ENCODE measurements at regions not wholly inside any gene's neighbourhood (a gene's known extent, or its start where the extent isn't known, plus 50 kb on each side); places are given as distances from the start of the nearest gene placed in this dataset.
"Not testable (repeated sequence)": the region's sequence is repeated elsewhere in the genome, so short reads cannot be mapped to it uniquely, and the experiment has no call there.

DNA sequence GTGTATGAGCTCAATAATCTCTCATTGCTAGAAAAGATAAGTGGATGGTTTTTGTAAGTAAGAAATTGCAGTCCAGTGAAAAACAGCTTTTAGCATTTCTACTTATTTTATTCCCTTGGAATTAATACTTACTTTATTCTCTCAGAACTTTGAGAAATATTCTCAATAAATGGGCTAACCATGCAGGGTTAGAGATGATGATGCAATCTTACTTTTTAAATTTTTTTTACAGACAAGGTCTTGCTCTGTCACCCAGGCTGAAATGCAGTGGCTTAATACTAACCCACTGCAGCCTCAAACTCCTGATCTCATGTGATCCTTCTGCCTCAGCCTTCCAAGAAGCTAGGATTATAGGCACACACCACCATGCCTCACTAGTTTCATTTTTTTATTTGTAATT lies 440.8 kb upstream of the ZP4 start:
- H3K27me3 Mint-ChIP-seq (ENCODE audit: insufficient read depth, unreplicated experiment): no peaks in the 10 kb centered on the region
- H3K4me1 Mint-ChIP-seq (ENCODE audit: low read depth, unreplicated experiment): no peaks in the 10 kb centered on the region

DNA sequence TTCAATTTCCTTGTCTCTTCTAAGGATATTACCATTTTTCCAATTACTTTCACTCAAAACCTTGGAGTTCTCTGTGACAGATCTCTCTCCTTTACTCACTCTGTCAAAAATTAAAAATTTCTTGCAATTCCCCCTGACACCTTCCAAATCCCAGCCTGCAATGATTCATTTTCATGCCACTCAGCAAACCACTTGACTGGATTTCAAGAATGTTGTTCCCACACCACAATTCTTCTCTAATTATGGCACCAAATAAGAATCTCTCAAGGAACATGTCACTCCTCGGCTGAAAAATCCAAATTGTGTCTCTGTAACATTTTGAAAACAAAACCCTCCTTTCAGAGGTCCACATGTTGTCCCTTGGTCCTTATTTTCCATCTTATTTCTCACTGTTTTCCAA lies 438.9 kb upstream of the ZP4 start:
- BruUV-seq (replicated peaks): no TSS peak
- DNase-seq: no peak
- no peaks in the 10 kb centered on the region for H3K36me3 Mint-ChIP-seq (ENCODE audit: insufficient read depth, unreplicated experiment)
- Histone ChIP-seq H3K4me1 (no peaks in the 10 kb centered on the region), H3K36me3 (ENCODE audit: control insufficient read depth, insufficient read depth, low read length) (no peaks in the 10 kb centered on the region), H3K4me3 (ENCODE audit: low read depth, low read length) (no peak overlapping the region), H3K9me3 (no peaks in the 10 kb centered on the region), H3K27me3 (replicated peaks; ENCODE audit: control insufficient read depth, insufficient read depth, low read length) (no peaks in the 10 kb centered on the region)
- H3K4me1 Mint-ChIP-seq (ENCODE audit: low read depth, unreplicated experiment): no peaks in the 10 kb centered on the region
- no peaks in the 10 kb centered on the region for H3K27me3 Mint-ChIP-seq (ENCODE audit: insufficient read depth, unreplicated experiment)
- POLR2A ChIA-PET: no interaction called here
- CTCF ChIA-PET: no interaction called here
- no peak overlapping the region for H3K4me3 Mint-ChIP-seq (ENCODE audit: unreplicated experiment)
- H3K9me3 Mint-ChIP-seq (ENCODE audit: unreplicated experiment): peaks cover 35% of the 10 kb centered on the region
- intact Hi-C loops (cut with micrococcal nuclease; ENCODE audit: unreplicated experiment): no loop called here
- TF ChIP-seq, protein P1, sequence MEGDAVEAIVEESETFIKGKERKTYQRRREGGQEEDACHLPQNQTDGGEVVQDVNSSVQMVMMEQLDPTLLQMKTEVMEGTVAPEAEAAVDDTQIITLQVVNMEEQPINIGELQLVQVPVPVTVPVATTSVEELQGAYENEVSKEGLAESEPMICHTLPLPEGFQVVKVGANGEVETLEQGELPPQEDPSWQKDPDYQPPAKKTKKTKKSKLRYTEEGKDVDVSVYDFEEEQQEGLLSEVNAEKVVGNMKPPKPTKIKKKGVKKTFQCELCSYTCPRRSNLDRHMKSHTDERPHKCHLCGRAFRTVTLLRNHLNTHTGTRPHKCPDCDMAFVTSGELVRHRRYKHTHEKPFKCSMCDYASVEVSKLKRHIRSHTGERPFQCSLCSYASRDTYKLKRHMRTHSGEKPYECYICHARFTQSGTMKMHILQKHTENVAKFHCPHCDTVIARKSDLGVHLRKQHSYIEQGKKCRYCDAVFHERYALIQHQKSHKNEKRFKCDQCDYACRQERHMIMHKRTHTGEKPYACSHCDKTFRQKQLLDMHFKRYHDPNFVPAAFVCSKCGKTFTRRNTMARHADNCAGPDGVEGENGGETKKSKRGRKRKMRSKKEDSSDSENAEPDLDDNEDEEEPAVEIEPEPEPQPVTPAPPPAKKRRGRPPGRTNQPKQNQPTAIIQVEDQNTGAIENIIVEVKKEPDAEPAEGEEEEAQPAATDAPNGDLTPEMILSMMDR (IDR thresholded peaks at IDR 0.05; ENCODE audit: insufficient read depth in 1 of 2, low read depth in 1 of 2, low read length in 1 of 2, severe bottlenecking in 1 of 2, unreplicated experiment in 1 of 2): no peak
- H3K27ac Mint-ChIP-seq (ENCODE audit: unreplicated experiment): no peak overlapping the region

More for the DNA sequence above, 440.8 kb upstream of the ZP4 start:
- TF ChIP-seq, protein P1 (IDR thresholded peaks at IDR 0.05; ENCODE audit: insufficient read depth in 1 of 2, low read depth in 1 of 2, low read length in 1 of 2, severe bottlenecking in 1 of 2, unreplicated experiment in 1 of 2): no peak
- Histone ChIP-seq H3K27me3 (replicated peaks; ENCODE audit: control insufficient read depth, insufficient read depth, low read length) (no peaks in the 10 kb centered on the region), H3K9me3 (no peaks in the 10 kb centered on the region), H3K4me1 (no peaks in the 10 kb centered on the region), H3K4me3 (ENCODE audit: low read depth, low read length) (no peak overlapping the region), H3K36me3 (ENCODE audit: control insufficient read depth, insufficient read depth, low read length) (no peaks in the 10 kb centered on the region)
- no peak overlapping the region for H3K27ac Mint-ChIP-seq (ENCODE audit: unreplicated experiment)
- DNase-seq: no peak
- no peaks in the 10 kb centered on the region for H3K36me3 Mint-ChIP-seq (ENCODE audit: insufficient read depth, unreplicated experiment)
- intact Hi-C loops (cut with micrococcal nuclease; ENCODE audit: unreplicated experiment): no loop called here
- H3K9me3 Mint-ChIP-seq (ENCODE audit: unreplicated experiment): peaks cover 33% of the 10 kb centered on the region
- CTCF ChIA-PET: no interaction called here
- POLR2A ChIA-PET: no interaction called here
- no TSS peak for BruUV-seq (replicated peaks)
- H3K4me3 Mint-ChIP-seq (ENCODE audit: unreplicated experiment): no peak overlapping the region

DNA sequence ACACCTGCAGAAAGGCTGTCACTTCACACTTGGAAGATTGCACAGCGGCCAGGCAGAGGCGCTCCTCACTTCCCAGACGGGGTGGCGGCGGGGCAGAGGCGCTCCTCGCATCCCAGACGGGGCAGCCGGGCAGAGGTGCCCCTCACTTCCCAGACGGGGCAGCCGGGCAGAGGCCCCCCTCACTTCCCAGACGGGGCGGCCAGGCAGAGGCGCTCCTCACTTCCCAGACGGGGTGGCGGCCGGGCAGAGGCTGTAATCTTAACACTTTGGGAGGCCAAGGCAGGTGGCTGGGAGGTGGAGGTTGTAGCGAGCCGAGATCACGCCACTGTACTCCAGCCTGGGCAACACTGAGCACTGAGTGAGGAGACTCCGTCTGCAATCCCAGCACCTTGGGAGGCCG lies 436.3 kb upstream of the ZP4 start:
- H3K36me3 Mint-ChIP-seq (ENCODE audit: insufficient read depth, unreplicated experiment); CTCF ChIA-PET; H3K36me3 ChIP-seq (ENCODE audit: control insufficient read depth, insufficient read depth, low read length); H3K4me3 ChIP-seq (ENCODE audit: low read depth, low read length); intact Hi-C loops (cut with micrococcal nuclease; ENCODE audit: unreplicated experiment); POLR2A ChIA-PET; DNase-seq; BruUV-seq (replicated peaks); H3K27me3 Mint-ChIP-seq (ENCODE audit: insufficient read depth, unreplicated experiment); H3K9me3 ChIP-seq; H3K27me3 ChIP-seq (replicated peaks; ENCODE audit: control insufficient read depth, insufficient read depth, low read length); H3K27ac Mint-ChIP-seq (ENCODE audit: unreplicated experiment); H3K4me3 Mint-ChIP-seq (ENCODE audit: unreplicated experiment); H3K4me1 ChIP-seq; H3K4me1 Mint-ChIP-seq (ENCODE audit: low read depth, unreplicated experiment): not testable (repeated sequence)
- H3K9me3 Mint-ChIP-seq (ENCODE audit: unreplicated experiment): peaks cover 44% of the 10 kb centered on the region

DNA sequence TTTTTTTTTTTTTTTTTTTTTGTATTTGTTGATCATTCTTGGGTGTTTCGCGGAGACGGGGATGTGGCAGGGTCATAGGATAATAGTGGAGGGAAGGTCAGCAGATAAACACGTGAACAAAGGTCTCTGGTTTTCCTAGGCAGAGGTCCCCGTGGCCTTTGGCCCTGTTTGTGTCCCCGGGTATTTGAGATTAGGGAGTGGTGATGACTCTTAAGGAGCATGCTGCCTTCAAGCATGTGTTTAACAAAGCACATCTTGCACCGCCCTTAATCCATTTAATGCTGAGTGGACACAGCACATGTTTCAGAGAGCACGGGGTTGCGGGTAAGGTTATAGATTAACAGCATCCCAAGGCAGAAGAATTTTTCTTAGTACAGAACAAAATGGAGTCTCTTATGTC lies 435.8 kb upstream of the ZP4 start:
- H3K4me3 ChIP-seq (ENCODE audit: low read depth, low read length); intact Hi-C loops (cut with micrococcal nuclease; ENCODE audit: unreplicated experiment); H3K4me3 Mint-ChIP-seq (ENCODE audit: unreplicated experiment); H3K27me3 Mint-ChIP-seq (ENCODE audit: insufficient read depth, unreplicated experiment); H3K9me3 ChIP-seq; POLR2A ChIA-PET; H3K4me1 ChIP-seq; H3K36me3 Mint-ChIP-seq (ENCODE audit: insufficient read depth, unreplicated experiment); H3K27ac Mint-ChIP-seq (ENCODE audit: unreplicated experiment); BruUV-seq (replicated peaks); H3K4me1 Mint-ChIP-seq (ENCODE audit: low read depth, unreplicated experiment); H3K36me3 ChIP-seq (ENCODE audit: control insufficient read depth, insufficient read depth, low read length); CTCF ChIA-PET; H3K27me3 ChIP-seq (replicated peaks; ENCODE audit: control insufficient read depth, insufficient read depth, low read length); DNase-seq: not testable (repeated sequence)
- peaks cover 44% of the 10 kb centered on the region for H3K9me3 Mint-ChIP-seq (ENCODE audit: unreplicated experiment)

Measured in Caco-2 (cell line).